GM23338 (cell line): ENCODE measurements at regions not wholly inside any gene's neighbourhood (a gene's known extent, or its start where the extent isn't known, plus 50 kb on each side); places are given as distances from the start of the nearest gene placed in this dataset.

Source experiments
- ATAC-seq: fragments of 200-7000 bp; cut with Tn5 transposase; 3 replicates; pipeline ENCODE4 v1.9.1; 2020
- DNase-seq: peaks from one replicate; pipeline ENCODE4 v3.0.0-alpha.2; 2015; ENCODE audit warnings: low spot score
- H2AFZ ChIP-seq: fragments of 200-600 bp; sonication (generic); 2 replicates; pipeline ENCODE4 v1.8.0; 2016; ENCODE audit warnings: antibody characterized with exemption, mild to moderate bottlenecking, moderate library complexity
- H3F3A ChIP-seq: fragments of 200-600 bp; sonication (generic); replicated peaks from 2 replicates; pipeline ENCODE4 v1.8.0; 2017; ENCODE audit warnings: antibody characterized with exemption, mixed run types, low read depth
- H3K27ac ChIP-seq: fragments of 200-600 bp; sonication (generic); 2 replicates; pipeline ENCODE4 v1.6.1; 2016; ENCODE audit warnings: low read depth
- H3K27me3 ChIP-seq: fragments of 200-600 bp; sonication (generic); 2 replicates; pipeline ENCODE4 v1.8.0; 2016; ENCODE audit warnings: mild to moderate bottlenecking, mixed run types, moderate library complexity; ENCODE audit not compliant: insufficient read depth
- H3K36me3 ChIP-seq: fragments of 200-600 bp; sonication (generic); 2 replicates; pipeline ENCODE4 v1.8.0; 2016; ENCODE audit warnings: mild to moderate bottlenecking; ENCODE audit not compliant: insufficient read depth
- H3K4me1 ChIP-seq: fragments of 200-600 bp; sonication (generic); 2 replicates; pipeline ENCODE4 v1.8.0; 2016; ENCODE audit warnings: mild to moderate bottlenecking, moderate library complexity; ENCODE audit not compliant: insufficient read depth
- H3K4me2 ChIP-seq: fragments of 200-600 bp; sonication (generic); 2 replicates; pipeline ENCODE4 v1.7.1; 2017; ENCODE audit warnings: mixed run types
- H3K4me3 ChIP-seq: fragments of 200-600 bp; sonication (generic); 2 replicates; pipeline ENCODE4 v1.6.1; 2016; ENCODE audit warnings: mixed run types
- H3K79me2 ChIP-seq: fragments of 200-600 bp; sonication (generic); replicated peaks from 2 replicates; pipeline ENCODE4 v1.8.0; 2017; ENCODE audit warnings: mild to moderate bottlenecking; ENCODE audit not compliant: insufficient read depth
- H3K9me2 ChIP-seq: fragments of 200-600 bp; sonication (generic); 2 replicates; pipeline ENCODE4 v1.8.0; 2017; ENCODE audit not compliant: insufficient read depth
- H4K20me1 ChIP-seq: fragments of 200-600 bp; sonication (generic); replicated peaks from 2 replicates; pipeline ENCODE4 v1.8.0; 2017; ENCODE audit warnings: mild to moderate bottlenecking; ENCODE audit not compliant: insufficient read depth
- H3K27ac Mint-ChIP-seq: 2 replicates; pipeline ENCODE4 v1.8.0; 2020; ENCODE audit warnings: inconsistent platforms, mild to moderate bottlenecking, moderate library complexity, mixed read lengths
- H3K27me3 Mint-ChIP-seq: 3 replicates; pipeline ENCODE4 v1.8.0; 2022; ENCODE audit warnings: low read depth, mild to moderate bottlenecking, moderate library complexity, mixed read lengths, inconsistent platforms; ENCODE audit not compliant: insufficient read depth, poor library complexity
- H3K36me3 Mint-ChIP-seq: 3 replicates; pipeline ENCODE4 v1.8.0; 2021; ENCODE audit warnings: low read depth, mild to moderate bottlenecking, inconsistent platforms, moderate library complexity, mixed read lengths
- H3K4me1 Mint-ChIP-seq: 3 replicates; pipeline ENCODE4 v1.8.0; 2020; ENCODE audit warnings: mild to moderate bottlenecking, inconsistent platforms, mixed read lengths
- H3K4me3 Mint-ChIP-seq: 3 replicates; pipeline ENCODE4 v1.8.0; 2021; ENCODE audit warnings: moderate library complexity, mild to moderate bottlenecking, inconsistent platforms, mixed read lengths
- H3K9me3 Mint-ChIP-seq: 3 replicates; pipeline ENCODE4 v1.8.0; 2020; ENCODE audit warnings: moderate library complexity, mild to moderate bottlenecking, inconsistent platforms, mixed read lengths
- CREB1 ChIP-seq: fragments of 250-450 bp; sonication (Bioruptor Pico); IDR thresholded peaks from 2 replicates; pipeline ENCODE4 v1.5.0; 2020; ENCODE audit warnings: low read depth, mild to moderate bottlenecking, moderate library complexity
- EZH2 ChIP-seq: fragments of 200-600 bp; sonication (generic); IDR thresholded peaks from one replicate; pipeline ENCODE4 v1.8.0; 2017; ENCODE audit warnings: antibody characterized with exemption, mild to moderate bottlenecking, low read depth; ENCODE audit not compliant: unreplicated experiment
- NANOG ChIP-seq: IDR thresholded peaks from 2 replicates; pipeline ENCODE4 v1.6.1; 2016; ENCODE audit warnings: antibody characterized with exemption, borderline replicate concordance
- POLR2AphosphoS5 ChIP-seq: IDR thresholded peaks from 2 replicates; pipeline ENCODE4 v1.6.1; 2016; ENCODE audit warnings: antibody characterized with exemption, low read depth
- STAT1 ChIP-seq: IDR thresholded peaks from one replicate; pipeline ENCODE4 v1.6.1; 2016; ENCODE audit warnings: antibody characterized with exemption; ENCODE audit not compliant: unreplicated experiment
- ZNF114 ChIP-seq: fragments of 250-450 bp; sonication (Bioruptor Pico); IDR thresholded peaks from 2 replicates; pipeline ENCODE4 v1.5.0; 2020; ENCODE audit warnings: mild to moderate bottlenecking, moderate library complexity
- ZNF331 ChIP-seq: fragments of 250-450 bp; sonication (Bioruptor Pico); IDR thresholded peaks from 2 replicates; pipeline ENCODE4 v1.5.0; 2020; ENCODE audit warnings: low read depth, mild to moderate bottlenecking, moderate library complexity
- ZNF462 ChIP-seq: fragments of 250-450 bp; sonication (Bioruptor Pico); IDR thresholded peaks from 2 replicates; pipeline ENCODE4 v1.5.0; 2020; ENCODE audit warnings: mild to moderate bottlenecking, moderate library complexity
- TF ChIP-seq, protein P1 (sequence below): IDR thresholded peaks from 2 replicates; pipeline ENCODE4 v1.6.1; 2016; ENCODE audit warnings: antibody characterized with exemption

GRCh38 chr3:4047366-4047765 lies 248.1 kb downstream of the LRRN1 start:
- no peak overlapping the region for H3K4me2 ChIP-seq
- no peaks in the 10 kb centered on the region for H3K27me3 Mint-ChIP-seq
- H3K36me3 ChIP-seq: no peaks in the 10 kb centered on the region
- no peak overlapping the region for H3K4me3 ChIP-seq
- H3F3A ChIP-seq: no peaks in the 10 kb centered on the region
- H3K4me1 Mint-ChIP-seq: no peaks in the 10 kb centered on the region
- TF ChIP-seq STAT1: no peak
- no peak for TF ChIP-seq CREB1
- no peak for TF ChIP-seq ZNF331
- TF ChIP-seq ZNF462 (CRISPR knock-in tag): no peak
- TF ChIP-seq ZNF114 (CRISPR knock-in tag): no peak
- TF ChIP-seq EZH2: no peak
- TF ChIP-seq POLR2AphosphoS5: no peak
- no peak for TF ChIP-seq NANOG
- TF ChIP-seq, protein P1, sequence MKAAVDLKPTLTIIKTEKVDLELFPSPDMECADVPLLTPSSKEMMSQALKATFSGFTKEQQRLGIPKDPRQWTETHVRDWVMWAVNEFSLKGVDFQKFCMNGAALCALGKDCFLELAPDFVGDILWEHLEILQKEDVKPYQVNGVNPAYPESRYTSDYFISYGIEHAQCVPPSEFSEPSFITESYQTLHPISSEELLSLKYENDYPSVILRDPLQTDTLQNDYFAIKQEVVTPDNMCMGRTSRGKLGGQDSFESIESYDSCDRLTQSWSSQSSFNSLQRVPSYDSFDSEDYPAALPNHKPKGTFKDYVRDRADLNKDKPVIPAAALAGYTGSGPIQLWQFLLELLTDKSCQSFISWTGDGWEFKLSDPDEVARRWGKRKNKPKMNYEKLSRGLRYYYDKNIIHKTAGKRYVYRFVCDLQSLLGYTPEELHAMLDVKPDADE: no peak
- DNase-seq (no peak), ATAC-seq (no peak)
- no peak overlapping the region for H2AFZ ChIP-seq
- H3K4me3 Mint-ChIP-seq: no peak overlapping the region
- no peak overlapping the region for H3K27ac ChIP-seq
- H3K27me3 ChIP-seq: no peaks in the 10 kb centered on the region
- H3K27ac Mint-ChIP-seq: no peak overlapping the region
- H3K4me1 ChIP-seq: no peaks in the 10 kb centered on the region
- no peaks in the 10 kb centered on the region for H3K9me2 ChIP-seq
- H3K79me2 ChIP-seq: no peaks in the 10 kb centered on the region
- no peaks in the 10 kb centered on the region for H3K36me3 Mint-ChIP-seq
- no peaks in the 10 kb centered on the region for H4K20me1 ChIP-seq
- H3K9me3 Mint-ChIP-seq: peaks cover 50% of the 10 kb centered on the region
